ENCODE measurements at regions not wholly inside any gene's neighbourhood (a gene's known extent, or its start where the extent isn't known, plus 50 kb on each side); places are given as distances from the start of the nearest gene placed in this dataset.
"Not testable (repeated sequence)": the region's sequence is repeated elsewhere in the genome, so short reads cannot be mapped to it uniquely, and the experiment has no call there.

DNA sequence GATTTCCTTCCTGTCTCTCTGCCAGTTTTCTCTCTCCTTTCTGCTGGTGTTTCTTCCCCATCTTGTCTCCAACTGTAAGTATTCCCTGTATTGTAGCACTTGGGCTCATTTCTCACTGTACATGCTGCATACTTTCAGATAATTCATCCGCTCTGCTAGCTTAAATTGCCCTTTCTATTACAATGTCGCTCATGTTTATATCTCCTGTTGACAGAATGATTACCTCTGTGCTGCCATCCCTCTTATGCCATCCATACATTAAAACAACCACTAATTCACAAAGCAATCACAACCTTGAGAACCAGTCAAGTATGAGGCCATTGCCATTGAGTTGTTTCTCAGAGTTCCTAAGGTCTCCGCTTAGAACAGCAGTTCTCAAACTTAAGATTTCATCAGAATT lies 107.5 kb upstream of the SOX2 start:
- Mint-ChIP-seq H3K36me3 (ENCODE audit: low read depth) (no peaks in the 10 kb centered on the region), H3K9me3 (peaks cover 10% of the 10 kb centered on the region), H3K27ac (no peak overlapping the region), H3K27me3 (ENCODE audit: low read depth, poor library complexity) (no peaks in the 10 kb centered on the region), H3K4me1 (peaks cover 8% of the 10 kb centered on the region), H3K4me3 (no peak overlapping the region)
- DNase-seq: no peak
- TF ChIP-seq, protein P1, sequence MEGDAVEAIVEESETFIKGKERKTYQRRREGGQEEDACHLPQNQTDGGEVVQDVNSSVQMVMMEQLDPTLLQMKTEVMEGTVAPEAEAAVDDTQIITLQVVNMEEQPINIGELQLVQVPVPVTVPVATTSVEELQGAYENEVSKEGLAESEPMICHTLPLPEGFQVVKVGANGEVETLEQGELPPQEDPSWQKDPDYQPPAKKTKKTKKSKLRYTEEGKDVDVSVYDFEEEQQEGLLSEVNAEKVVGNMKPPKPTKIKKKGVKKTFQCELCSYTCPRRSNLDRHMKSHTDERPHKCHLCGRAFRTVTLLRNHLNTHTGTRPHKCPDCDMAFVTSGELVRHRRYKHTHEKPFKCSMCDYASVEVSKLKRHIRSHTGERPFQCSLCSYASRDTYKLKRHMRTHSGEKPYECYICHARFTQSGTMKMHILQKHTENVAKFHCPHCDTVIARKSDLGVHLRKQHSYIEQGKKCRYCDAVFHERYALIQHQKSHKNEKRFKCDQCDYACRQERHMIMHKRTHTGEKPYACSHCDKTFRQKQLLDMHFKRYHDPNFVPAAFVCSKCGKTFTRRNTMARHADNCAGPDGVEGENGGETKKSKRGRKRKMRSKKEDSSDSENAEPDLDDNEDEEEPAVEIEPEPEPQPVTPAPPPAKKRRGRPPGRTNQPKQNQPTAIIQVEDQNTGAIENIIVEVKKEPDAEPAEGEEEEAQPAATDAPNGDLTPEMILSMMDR (IDR thresholded peaks at IDR 0.05): no peak

DNA sequence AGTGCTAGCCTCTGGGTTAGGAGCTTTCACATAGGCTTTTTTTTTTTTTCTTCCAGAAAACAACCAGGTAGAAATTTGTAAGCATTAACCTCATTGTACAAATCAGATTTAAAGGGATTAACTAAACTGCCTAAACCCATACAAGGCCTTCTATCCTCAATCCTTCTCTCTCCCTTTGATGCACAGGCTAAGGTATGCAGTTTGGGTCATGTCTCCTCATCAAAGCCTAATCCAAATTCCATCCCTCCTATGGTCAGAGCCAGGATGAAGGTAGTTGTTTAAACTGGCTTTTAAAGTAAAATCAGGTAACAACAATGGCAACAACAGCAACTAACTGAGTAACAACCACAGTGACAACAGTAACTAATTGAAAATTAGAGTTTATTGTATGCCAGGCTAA lies 115.6 kb upstream of the SOX2 start:
- TF ChIP-seq, protein P1 (IDR thresholded peaks at IDR 0.05): no peak
- H3K36me3 Mint-ChIP-seq (ENCODE audit: low read depth): peaks cover 6% of the 10 kb centered on the region
- no peaks in the 10 kb centered on the region for H3K4me1 Mint-ChIP-seq
- H3K4me3 Mint-ChIP-seq: no peak overlapping the region
- H3K27ac Mint-ChIP-seq: no peak overlapping the region
- peaks cover 35% of the 10 kb centered on the region for H3K9me3 Mint-ChIP-seq
- no peaks in the 10 kb centered on the region for H3K27me3 Mint-ChIP-seq (ENCODE audit: low read depth, poor library complexity)
- DNase-seq: no peak

DNA sequence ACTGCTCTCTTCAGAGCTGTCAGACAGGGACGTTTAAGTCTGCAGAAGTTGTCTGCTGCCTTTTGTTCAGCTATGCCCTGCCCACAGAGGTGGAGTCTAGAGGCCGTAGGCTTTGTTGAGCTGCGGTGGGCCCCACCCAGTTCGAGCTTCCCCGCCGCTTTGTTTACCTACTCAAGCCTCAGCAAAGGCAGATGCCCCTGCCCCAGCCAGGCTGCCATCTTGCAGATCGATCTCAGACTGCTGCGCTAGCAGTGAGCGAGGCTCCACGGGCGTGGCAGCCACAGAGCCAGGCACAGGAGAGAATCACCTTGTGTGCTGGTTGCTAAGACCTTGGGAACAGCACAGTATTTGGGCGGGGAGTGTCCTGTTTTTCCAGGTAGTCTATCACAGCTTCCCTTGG lies 120.8 kb upstream of the SOX2 start:
- not testable (repeated sequence) for DNase-seq; H3K27ac Mint-ChIP-seq; H3K27me3 Mint-ChIP-seq (ENCODE audit: low read depth, poor library complexity); H3K4me3 Mint-ChIP-seq; H3K4me1 Mint-ChIP-seq
- Mint-ChIP-seq H3K36me3 (ENCODE audit: low read depth) (peaks cover 21% of the 10 kb centered on the region), H3K9me3 (peaks cover 59% of the 10 kb centered on the region)

DNA sequence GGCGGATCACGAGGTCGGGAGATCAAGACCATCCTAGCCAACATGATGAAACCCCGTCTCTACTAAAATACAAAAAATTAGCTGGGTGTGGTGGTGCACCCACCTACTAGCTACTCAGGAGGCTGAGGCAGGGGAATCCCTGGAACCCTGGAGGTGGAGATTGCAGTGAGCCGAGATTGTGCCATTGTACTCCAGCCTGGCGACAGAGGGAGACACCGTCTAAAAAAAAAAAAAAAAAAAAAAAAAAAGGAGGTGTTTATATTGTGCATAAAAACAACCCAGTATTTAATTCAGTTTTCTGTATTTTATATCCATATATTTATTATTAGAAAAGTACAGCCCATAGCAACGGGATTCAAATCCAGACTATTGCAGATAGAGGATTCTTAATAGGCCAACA lies 129.1 kb upstream of the SOX2 start:
- Mint-ChIP-seq H3K27ac (no peak overlapping the region), H3K27me3 (ENCODE audit: low read depth, poor library complexity) (no peaks in the 10 kb centered on the region), H3K4me1 (no peaks in the 10 kb centered on the region), H3K9me3 (peaks cover 11% of the 10 kb centered on the region), H3K36me3 (ENCODE audit: low read depth) (no peaks in the 10 kb centered on the region), H3K4me3 (no peak overlapping the region)
- DNase-seq: no peak
- TF ChIP-seq, protein P1 (IDR thresholded peaks at IDR 0.05): no peak

DNA sequence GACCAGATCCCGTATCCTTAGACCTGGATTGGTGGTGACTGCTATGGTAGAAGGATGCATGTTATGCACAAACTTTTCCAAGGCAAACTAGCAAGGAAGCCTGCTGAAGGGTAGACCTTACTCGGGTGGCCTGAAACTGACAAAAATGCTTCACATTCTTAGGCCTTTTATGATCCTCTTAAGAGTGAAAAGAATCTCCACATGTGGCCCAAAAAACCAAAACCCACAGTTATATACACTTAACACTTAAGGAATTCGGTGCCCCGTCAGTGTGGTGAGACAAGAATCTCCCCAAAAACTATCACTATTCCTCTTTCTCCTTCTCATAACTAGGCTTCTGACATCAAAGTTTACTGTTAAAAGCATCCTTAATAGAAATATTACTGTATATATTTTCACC lies 130.1 kb upstream of the SOX2 start:
- no peaks in the 10 kb centered on the region for H3K36me3 Mint-ChIP-seq (ENCODE audit: low read depth)
- H3K9me3 Mint-ChIP-seq: peaks cover 2% of the 10 kb centered on the region
- no peaks in the 10 kb centered on the region for H3K4me1 Mint-ChIP-seq
- H3K27me3 Mint-ChIP-seq (ENCODE audit: low read depth, poor library complexity): no peaks in the 10 kb centered on the region
- DNase-seq: no peak
- no peak overlapping the region for H3K4me3 Mint-ChIP-seq
- TF ChIP-seq, protein P1 (IDR thresholded peaks at IDR 0.05): no peak
- no peak overlapping the region for H3K27ac Mint-ChIP-seq

DNA sequence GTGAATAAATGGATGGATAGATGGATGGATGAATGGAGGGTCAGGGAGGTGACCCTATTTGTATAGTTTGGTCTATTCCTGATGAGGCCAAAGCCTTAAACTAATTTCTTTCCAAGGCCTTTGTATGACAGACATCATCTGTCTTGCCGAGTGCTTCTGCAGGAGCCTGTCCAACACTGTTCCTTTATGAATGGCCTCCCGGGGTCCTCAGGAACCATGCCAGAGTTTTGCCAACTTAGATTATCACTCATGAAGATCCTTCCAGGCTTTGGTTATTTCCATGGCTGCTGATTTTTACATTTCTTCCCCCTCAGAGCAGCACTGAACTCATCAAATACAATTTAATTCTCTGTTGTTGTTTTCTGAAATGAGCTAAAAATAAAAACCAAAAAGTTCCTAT lies 133.0 kb upstream of the SOX2 start:
- Mint-ChIP-seq H3K9me3 (no peaks in the 10 kb centered on the region), H3K27ac (no peak overlapping the region), H3K27me3 (ENCODE audit: low read depth, poor library complexity) (no peaks in the 10 kb centered on the region), H3K4me1 (no peaks in the 10 kb centered on the region), H3K36me3 (ENCODE audit: low read depth) (no peaks in the 10 kb centered on the region), H3K4me3 (no peak overlapping the region)
- TF ChIP-seq, protein P1 (IDR thresholded peaks at IDR 0.05): no peak
- no peak for DNase-seq
